WTC11 (cell line): ENCODE measurements at regions not wholly inside any gene's neighbourhood (a gene's known extent, or its start where the extent isn't known, plus 50 kb on each side); places are given as distances from the start of the nearest gene placed in this dataset.

ENCODE experiments used
- ATAC-seq: fragments of 200-7000 bp; cut with Tn5 transposase; 2 replicates; pipeline ENCODE4 v1.10.0; 2021; ENCODE audit warnings: mild to moderate bottlenecking, moderate library complexity
- CTCF ChIA-PET: fragments of 300-600 bp; sonication (Branson Sonifier 250); formaldehyde crosslinking; loops from one replicate; lab custom pipeline; 2021; ENCODE audit warnings: antibody characterized with exemption; lab: Charles Lee
- POLR2A ChIA-PET: fragments of 350-600 bp; sonication (Branson Sonifier 250); formaldehyde crosslinking; loops from one replicate; lab custom pipeline; 2021; ENCODE audit warnings: antibody characterized with exemption; lab: Charles Lee
- DNase-seq: peaks from one replicate; pipeline ENCODE4 v3.0.0; 2021; ENCODE audit warnings: low spot score
- H3K27ac Mint-ChIP-seq: 2 replicates; pipeline ENCODE4 v1.8.0; 2021; ENCODE audit warnings: mixed read lengths
- H3K27me3 Mint-ChIP-seq: 2 replicates; pipeline ENCODE4 v1.8.0; 2021; ENCODE audit warnings: low read depth, mild to moderate bottlenecking, moderate library complexity, mixed read lengths
- H3K36me3 Mint-ChIP-seq: 2 replicates; pipeline ENCODE4 v1.8.0; 2021; ENCODE audit warnings: mixed read lengths
- H3K4me1 Mint-ChIP-seq: 2 replicates; pipeline ENCODE4 v1.8.0; 2022; ENCODE audit warnings: mixed read lengths
- H3K4me3 Mint-ChIP-seq: 2 replicates; pipeline ENCODE4 v1.8.0; 2021; ENCODE audit warnings: mild to moderate bottlenecking, moderate library complexity, mixed read lengths
- H3K9me3 Mint-ChIP-seq: 2 replicates; pipeline ENCODE4 v1.8.0; 2021; ENCODE audit warnings: mixed read lengths
- ESRRA ChIP-seq: sonication (generic); formaldehyde crosslinking; IDR thresholded peaks from 2 replicates; pipeline ENCODE4 v1.8.1; 2022; ENCODE audit warnings: mild to moderate bottlenecking, missing genetic modification reagents, borderline replicate concordance
- ETV6 ChIP-seq: sonication (generic); formaldehyde crosslinking; IDR thresholded peaks from 2 replicates; pipeline ENCODE4 v1.8.1; 2022; ENCODE audit warnings: mild to moderate bottlenecking, missing genetic modification reagents
- FOXJ3 ChIP-seq: sonication (generic); formaldehyde crosslinking; IDR thresholded peaks from 2 replicates; pipeline ENCODE4 v1.9.0; 2021; ENCODE audit warnings: missing genetic modification reagents, mild to moderate bottlenecking, borderline replicate concordance
- FOXP1 ChIP-seq: sonication (generic); formaldehyde crosslinking; IDR thresholded peaks from 2 replicates; pipeline ENCODE4 v1.8.0; 2022; ENCODE audit warnings: missing genetic modification reagents, mild to moderate bottlenecking, moderate library complexity, borderline replicate concordance
- NR2C2 ChIP-seq: sonication (generic); formaldehyde crosslinking; IDR thresholded peaks from 2 replicates; pipeline ENCODE4 v1.8.0; 2022; ENCODE audit warnings: mild to moderate bottlenecking, missing genetic modification reagents
- RELA ChIP-seq: sonication (generic); formaldehyde crosslinking; IDR thresholded peaks from 2 replicates; pipeline ENCODE4 v1.8.1; 2022; ENCODE audit warnings: missing genetic modification reagents, mild to moderate bottlenecking, borderline replicate concordance
- TCF7 ChIP-seq: sonication (generic); formaldehyde crosslinking; IDR thresholded peaks from 2 replicates; pipeline ENCODE4 v1.8.0; 2022; ENCODE audit warnings: mild to moderate bottlenecking, low read depth, missing genetic modification reagents, moderate library complexity
- ZNF121 ChIP-seq: sonication (generic); formaldehyde crosslinking; IDR thresholded peaks from 2 replicates; pipeline ENCODE4 v1.8.0; 2023; ENCODE audit warnings: missing genetic modification reagents
- ZNF138 ChIP-seq: sonication (generic); formaldehyde crosslinking; conservative IDR thresholded peaks from 2 replicates; pipeline ENCODE4 v1.8.1; 2022; ENCODE audit warnings: mild to moderate bottlenecking, moderate library complexity, missing genetic modification reagents
- ZNF423 ChIP-seq: fragments of 250-450 bp; sonication (Bioruptor Pico); IDR thresholded peaks from 2 replicates; pipeline ENCODE4 v2.1.2; 2022; ENCODE audit warnings: mild to moderate bottlenecking, moderate library complexity
- ZNF425 ChIP-seq: fragments of 250-450 bp; sonication (Bioruptor Pico); conservative IDR thresholded peaks from 2 replicates; pipeline ENCODE4 v1.9.0; 2021; ENCODE audit warnings: mild to moderate bottlenecking
- TF ChIP-seq, protein P1 (sequence below): fragments of 250-450 bp; sonication (Bioruptor Pico); IDR thresholded peaks from 2 replicates; pipeline ENCODE4 v1.9.0; 2021; ENCODE audit warnings: mild to moderate bottlenecking
- TF ChIP-seq, protein P2 (sequence below): sonication (generic); formaldehyde crosslinking; IDR thresholded peaks from 2 replicates; pipeline ENCODE4 v1.8.0; 2022; ENCODE audit warnings: mild to moderate bottlenecking, missing genetic modification reagents
- TF ChIP-seq, protein P3 (sequence below): fragments of 250-450 bp; sonication (Bioruptor Pico); IDR thresholded peaks from 2 replicates; pipeline ENCODE4 v2.1.2; 2022; ENCODE audit warnings: mild to moderate bottlenecking, moderate library complexity
- TF ChIP-seq, protein P4 (sequence below): sonication (generic); formaldehyde crosslinking; conservative IDR thresholded peaks from 2 replicates; pipeline ENCODE4 v1.8.1; 2023; ENCODE audit warnings: mild to moderate bottlenecking, low read depth, missing genetic modification reagents, moderate library complexity

GRCh38 chr4:96315815-96316214 is 475.9 kb downstream of the PDHA2 start (continued):
- TF ChIP-seq, protein P1, sequence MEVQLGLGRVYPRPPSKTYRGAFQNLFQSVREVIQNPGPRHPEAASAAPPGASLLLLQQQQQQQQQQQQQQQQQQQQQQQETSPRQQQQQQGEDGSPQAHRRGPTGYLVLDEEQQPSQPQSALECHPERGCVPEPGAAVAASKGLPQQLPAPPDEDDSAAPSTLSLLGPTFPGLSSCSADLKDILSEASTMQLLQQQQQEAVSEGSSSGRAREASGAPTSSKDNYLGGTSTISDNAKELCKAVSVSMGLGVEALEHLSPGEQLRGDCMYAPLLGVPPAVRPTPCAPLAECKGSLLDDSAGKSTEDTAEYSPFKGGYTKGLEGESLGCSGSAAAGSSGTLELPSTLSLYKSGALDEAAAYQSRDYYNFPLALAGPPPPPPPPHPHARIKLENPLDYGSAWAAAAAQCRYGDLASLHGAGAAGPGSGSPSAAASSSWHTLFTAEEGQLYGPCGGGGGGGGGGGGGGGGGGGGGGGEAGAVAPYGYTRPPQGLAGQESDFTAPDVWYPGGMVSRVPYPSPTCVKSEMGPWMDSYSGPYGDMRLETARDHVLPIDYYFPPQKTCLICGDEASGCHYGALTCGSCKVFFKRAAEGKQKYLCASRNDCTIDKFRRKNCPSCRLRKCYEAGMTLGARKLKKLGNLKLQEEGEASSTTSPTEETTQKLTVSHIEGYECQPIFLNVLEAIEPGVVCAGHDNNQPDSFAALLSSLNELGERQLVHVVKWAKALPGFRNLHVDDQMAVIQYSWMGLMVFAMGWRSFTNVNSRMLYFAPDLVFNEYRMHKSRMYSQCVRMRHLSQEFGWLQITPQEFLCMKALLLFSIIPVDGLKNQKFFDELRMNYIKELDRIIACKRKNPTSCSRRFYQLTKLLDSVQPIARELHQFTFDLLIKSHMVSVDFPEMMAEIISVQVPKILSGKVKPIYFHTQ (CRISPR knock-in tag): no peak

DNA sequence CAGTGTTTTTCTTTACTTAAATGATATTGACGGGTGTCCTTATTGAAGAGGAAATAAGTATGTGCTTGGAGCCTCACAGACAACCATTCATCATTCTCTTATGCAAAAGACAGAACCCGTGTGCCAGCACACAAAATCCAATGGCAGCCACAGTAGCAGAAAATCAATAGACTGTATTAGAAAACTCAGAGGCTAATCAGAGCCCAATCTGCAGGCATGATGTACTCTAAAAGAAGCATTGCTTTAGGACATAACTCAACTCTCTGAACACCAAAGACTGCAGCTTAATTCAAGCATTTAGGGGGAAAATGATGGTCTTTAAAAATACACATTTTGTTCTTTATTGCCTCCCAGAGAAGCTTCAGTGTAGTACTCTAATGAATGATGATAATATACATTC is 476.9 kb downstream of the PDHA2 start:
- no peaks in the 10 kb centered on the region for H3K27me3 Mint-ChIP-seq
- H3K4me1 Mint-ChIP-seq: no peaks in the 10 kb centered on the region
- no peaks in the 10 kb centered on the region for H3K36me3 Mint-ChIP-seq
- POLR2A ChIA-PET: no interaction called here
- TF ChIP-seq, protein P2, sequence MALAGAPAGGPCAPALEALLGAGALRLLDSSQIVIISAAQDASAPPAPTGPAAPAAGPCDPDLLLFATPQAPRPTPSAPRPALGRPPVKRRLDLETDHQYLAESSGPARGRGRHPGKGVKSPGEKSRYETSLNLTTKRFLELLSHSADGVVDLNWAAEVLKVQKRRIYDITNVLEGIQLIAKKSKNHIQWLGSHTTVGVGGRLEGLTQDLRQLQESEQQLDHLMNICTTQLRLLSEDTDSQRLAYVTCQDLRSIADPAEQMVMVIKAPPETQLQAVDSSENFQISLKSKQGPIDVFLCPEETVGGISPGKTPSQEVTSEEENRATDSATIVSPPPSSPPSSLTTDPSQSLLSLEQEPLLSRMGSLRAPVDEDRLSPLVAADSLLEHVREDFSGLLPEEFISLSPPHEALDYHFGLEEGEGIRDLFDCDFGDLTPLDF (CRISPR knock-in tag): no peak
- no peak for TF ChIP-seq TCF7 (CRISPR knock-in tag)
- no peak for TF ChIP-seq ZNF425 (CRISPR knock-in tag)
- no peak for TF ChIP-seq ZNF121 (CRISPR knock-in tag)
- TF ChIP-seq, protein P3, sequence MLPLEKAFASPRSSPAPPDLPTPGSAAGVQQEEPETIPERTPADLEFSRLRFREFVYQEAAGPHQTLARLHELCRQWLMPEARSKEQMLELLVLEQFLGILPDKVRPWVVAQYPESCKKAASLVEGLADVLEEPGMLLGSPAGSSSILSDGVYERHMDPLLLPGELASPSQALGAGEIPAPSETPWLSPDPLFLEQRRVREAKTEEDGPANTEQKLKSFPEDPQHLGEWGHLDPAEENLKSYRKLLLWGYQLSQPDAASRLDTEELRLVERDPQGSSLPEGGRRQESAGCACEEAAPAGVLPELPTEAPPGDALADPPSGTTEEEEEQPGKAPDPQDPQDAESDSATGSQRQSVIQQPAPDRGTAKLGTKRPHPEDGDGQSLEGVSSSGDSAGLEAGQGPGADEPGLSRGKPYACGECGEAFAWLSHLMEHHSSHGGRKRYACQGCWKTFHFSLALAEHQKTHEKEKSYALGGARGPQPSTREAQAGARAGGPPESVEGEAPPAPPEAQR (CRISPR knock-in tag): no peak
- TF ChIP-seq ETV6: no peak
- no peak for TF ChIP-seq FOXP1 (CRISPR knock-in tag)
- no peak for TF ChIP-seq ZNF138 (CRISPR knock-in tag)
- TF ChIP-seq, protein P4, sequence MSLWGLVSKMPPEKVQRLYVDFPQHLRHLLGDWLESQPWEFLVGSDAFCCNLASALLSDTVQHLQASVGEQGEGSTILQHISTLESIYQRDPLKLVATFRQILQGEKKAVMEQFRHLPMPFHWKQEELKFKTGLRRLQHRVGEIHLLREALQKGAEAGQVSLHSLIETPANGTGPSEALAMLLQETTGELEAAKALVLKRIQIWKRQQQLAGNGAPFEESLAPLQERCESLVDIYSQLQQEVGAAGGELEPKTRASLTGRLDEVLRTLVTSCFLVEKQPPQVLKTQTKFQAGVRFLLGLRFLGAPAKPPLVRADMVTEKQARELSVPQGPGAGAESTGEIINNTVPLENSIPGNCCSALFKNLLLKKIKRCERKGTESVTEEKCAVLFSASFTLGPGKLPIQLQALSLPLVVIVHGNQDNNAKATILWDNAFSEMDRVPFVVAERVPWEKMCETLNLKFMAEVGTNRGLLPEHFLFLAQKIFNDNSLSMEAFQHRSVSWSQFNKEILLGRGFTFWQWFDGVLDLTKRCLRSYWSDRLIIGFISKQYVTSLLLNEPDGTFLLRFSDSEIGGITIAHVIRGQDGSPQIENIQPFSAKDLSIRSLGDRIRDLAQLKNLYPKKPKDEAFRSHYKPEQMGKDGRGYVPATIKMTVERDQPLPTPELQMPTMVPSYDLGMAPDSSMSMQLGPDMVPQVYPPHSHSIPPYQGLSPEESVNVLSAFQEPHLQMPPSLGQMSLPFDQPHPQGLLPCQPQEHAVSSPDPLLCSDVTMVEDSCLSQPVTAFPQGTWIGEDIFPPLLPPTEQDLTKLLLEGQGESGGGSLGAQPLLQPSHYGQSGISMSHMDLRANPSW (CRISPR knock-in tag): no peak
- no peak for TF ChIP-seq ZNF423 (CRISPR knock-in tag)
- no peak for TF ChIP-seq FOXJ3
- no peak for TF ChIP-seq NR2C2 (CRISPR knock-in tag)
- TF ChIP-seq RELA: no peak
- no peak for TF ChIP-seq ESRRA
- TF ChIP-seq, all 79 proteins: peak for 0
- Mint-ChIP-seq H3K4me3 (no peak overlapping the region), H3K27ac (no peak overlapping the region), H3K9me3 (no peaks in the 10 kb centered on the region)
- DNase-seq (no peak), ATAC-seq (no peak)
- CTCF ChIA-PET: no interaction called here
